ENCODE measurements at regions not wholly inside any gene's neighbourhood (a gene's known extent, or its start where the extent isn't known, plus 50 kb on each side); places are given as distances from the start of the nearest gene placed in this dataset.
"Not testable (repeated sequence)": the region's sequence is repeated elsewhere in the genome, so short reads cannot be mapped to it uniquely, and the experiment has no call there.

DNA sequence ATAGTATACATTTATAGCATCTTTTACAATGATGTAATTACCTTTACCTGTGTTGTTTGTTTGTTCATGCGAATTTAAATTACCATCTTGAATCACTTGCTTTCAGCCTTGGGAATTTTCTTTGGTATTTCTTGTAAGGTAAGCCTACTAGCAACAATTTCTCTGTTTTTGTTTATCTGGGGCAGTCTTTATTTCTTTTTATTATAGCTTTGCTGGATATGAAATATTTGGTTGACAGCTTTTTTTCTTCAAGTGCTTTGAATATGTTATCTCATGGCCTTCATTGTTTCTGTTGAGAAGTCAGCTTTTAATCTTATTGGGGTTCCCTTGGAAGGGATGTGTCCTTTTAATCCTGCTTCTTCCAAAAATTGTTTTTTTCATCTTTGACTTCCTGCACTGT lies 292.8 kb upstream of the EDA2R start:
- ATAC-seq (ENCODE audit: low read depth) (no peak), DNase-seq (no peak)
- Mint-ChIP-seq H3K4me3 (no peak overlapping the region), H3K36me3 (ENCODE audit: low read depth) (no peaks in the 10 kb centered on the region), H3K27me3 (no peaks in the 10 kb centered on the region), H3K4me1 (no peaks in the 10 kb centered on the region), H3K27ac (no peak overlapping the region), H3K9me3 (peaks cover 1% of the 10 kb centered on the region)
- intact Hi-C loops (cut with micrococcal nuclease), result no loop called here
- CTCF ChIA-PET, result no interaction called here
- POLR2A ChIA-PET, result no interaction called here
- TF ChIP-seq CTCF (IDR thresholded peaks at IDR 0.05), result no peak

- intact Hi-C loops (cut with micrococcal nuclease); H3K36me3 Mint-ChIP-seq (ENCODE audit: low read depth); H3K27ac Mint-ChIP-seq; H3K4me3 Mint-ChIP-seq; H3K9me3 Mint-ChIP-seq; H3K4me1 Mint-ChIP-seq; POLR2A ChIA-PET; CTCF ChIA-PET; H3K27me3 Mint-ChIP-seq; ATAC-seq (ENCODE audit: low read depth); DNase-seq: not testable (repeated sequence)
These were observed 291.6 kb upstream of the EDA2R start for GRCh38 chrX:66930516-66930915.

- no peaks in the 10 kb centered on the region for H3K4me1 Mint-ChIP-seq
- POLR2A ChIA-PET, result no interaction called here
- ATAC-seq (ENCODE audit: low read depth) (no peak), DNase-seq (no peak)
- no peaks in the 10 kb centered on the region for H3K27me3 Mint-ChIP-seq
- intact Hi-C loops (cut with micrococcal nuclease), result no loop called here
- CTCF ChIA-PET, result no interaction called here
- no peak overlapping the region for H3K27ac Mint-ChIP-seq
- H3K4me3 Mint-ChIP-seq, result no peak overlapping the region
- H3K9me3 Mint-ChIP-seq, result no peaks in the 10 kb centered on the region
- H3K36me3 Mint-ChIP-seq (ENCODE audit: low read depth), result no peaks in the 10 kb centered on the region
- no peak for TF ChIP-seq CTCF (IDR thresholded peaks at IDR 0.05)
These were observed 281.4 kb upstream of the EDA2R start for GRCh38 chrX:66920296-66920695.

DNA sequence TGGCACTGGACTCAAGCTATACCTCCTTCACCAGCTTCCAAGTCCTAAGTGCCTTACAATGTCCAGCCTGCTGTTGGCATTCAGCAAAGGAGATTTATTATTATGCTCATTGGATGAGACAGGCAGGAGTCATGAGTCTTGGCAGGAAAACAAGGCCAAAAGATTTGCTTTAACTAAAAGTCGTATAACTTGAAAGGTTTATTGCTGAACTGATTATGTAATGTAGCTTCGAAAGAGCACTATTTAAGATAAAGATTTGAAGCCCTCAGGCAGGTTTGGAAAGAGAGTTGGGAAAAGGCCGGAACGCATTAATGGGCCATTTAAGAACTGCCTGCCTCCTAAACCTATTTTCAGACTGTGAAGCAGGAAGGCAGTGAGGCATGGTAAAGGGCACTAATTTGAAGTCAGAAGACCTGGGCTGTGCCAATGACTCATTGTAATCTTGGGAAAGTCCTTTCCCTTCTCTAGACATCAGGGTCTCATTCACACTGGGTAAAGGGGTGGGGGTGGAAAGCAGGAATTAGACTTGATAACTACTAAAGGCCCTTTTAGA lies 280.5 kb upstream of the EDA2R start:
- ChIA-PET CTCF (no interaction called here), POLR2A (no interaction called here)
- Mint-ChIP-seq H3K27ac (no peak overlapping the region), H3K36me3 (ENCODE audit: low read depth) (no peaks in the 10 kb centered on the region), H3K9me3 (peaks cover 2% of the 10 kb centered on the region), H3K27me3 (no peaks in the 10 kb centered on the region), H3K4me1 (no peaks in the 10 kb centered on the region), H3K4me3 (no peak overlapping the region)
- no peak for ATAC-seq (ENCODE audit: low read depth)
- intact Hi-C loops (cut with micrococcal nuclease), result no loop called here
- TF ChIP-seq CTCF (IDR thresholded peaks at IDR 0.05), result no peak
- DNase-seq, result no peak

GRCh38 chrX:66918511-66918910 lies 279.6 kb upstream of the EDA2R start:
- H3K27ac Mint-ChIP-seq, result no peak overlapping the region
- no peak for TF ChIP-seq CTCF (IDR thresholded peaks at IDR 0.05)
- H3K4me3 Mint-ChIP-seq, result no peak overlapping the region
- POLR2A ChIA-PET, result no interaction called here
- DNase-seq (no peak), ATAC-seq (ENCODE audit: low read depth) (no peak)
- peaks cover 2% of the 10 kb centered on the region for H3K9me3 Mint-ChIP-seq
- H3K36me3 Mint-ChIP-seq (ENCODE audit: low read depth), result no peaks in the 10 kb centered on the region
- intact Hi-C loops (cut with micrococcal nuclease), result no loop called here
- no peaks in the 10 kb centered on the region for H3K4me1 Mint-ChIP-seq
- no peaks in the 10 kb centered on the region for H3K27me3 Mint-ChIP-seq
- CTCF ChIA-PET, result no interaction called here

DNA sequence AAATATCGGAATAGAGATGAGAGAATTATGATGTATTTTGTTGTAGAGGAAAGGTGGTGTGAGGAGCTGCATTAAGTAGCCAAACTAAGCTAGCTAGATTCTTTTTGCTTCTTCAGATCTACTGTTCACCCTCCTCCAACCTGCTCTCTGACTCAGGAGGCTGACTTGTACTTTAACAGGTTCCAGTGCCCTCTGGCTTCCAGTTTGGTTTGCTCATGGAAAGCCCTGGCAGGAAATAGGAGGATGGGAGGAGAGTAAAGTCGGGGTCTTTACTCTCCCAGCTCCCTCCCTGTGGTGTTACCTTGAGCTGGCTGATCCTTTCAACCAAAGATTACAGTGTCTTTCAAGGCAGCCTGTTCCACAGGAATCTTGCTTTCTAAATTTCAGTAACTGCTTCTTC lies 277.0 kb upstream of the EDA2R start:
- H3K27me3 Mint-ChIP-seq, result no peaks in the 10 kb centered on the region
- ChIA-PET CTCF (no interaction called here), POLR2A (no interaction called here)

More for the DNA sequence above, 277.0 kb upstream of the EDA2R start:
- intact Hi-C loops (cut with micrococcal nuclease), result no loop called here
- ATAC-seq (ENCODE audit: low read depth) (no peak), DNase-seq (no peak)
- Mint-ChIP-seq H3K27ac (no peak overlapping the region), H3K36me3 (ENCODE audit: low read depth) (no peaks in the 10 kb centered on the region), H3K4me3 (no peak overlapping the region), H3K9me3 (peaks cover 2% of the 10 kb centered on the region), H3K4me1 (no peaks in the 10 kb centered on the region)
- TF ChIP-seq CTCF (IDR thresholded peaks at IDR 0.05), result no peak
